ENCODE measurements at regions not wholly inside any gene's neighbourhood (a gene's known extent, or its start where the extent isn't known, plus 50 kb on each side); places are given as distances from the start of the nearest gene placed in this dataset.

- TF ChIP-seq EZH2 (IDR thresholded peaks at IDR 0.05) (no peak), POLR2AphosphoS5 (IDR thresholded peaks at IDR 0.05; ENCODE audit: borderline replicate concordance, low read depth, low read length) (no peak), FOXP2 (optimal IDR thresholded peaks at IDR 0.05; ENCODE audit: control extremely low read depth, extremely low read length, insufficient read depth) (no peak)
Observed at GRCh38 chr5:165420493-165420892, 1915.1 kb downstream of the MAT2B start.
